Activated CD4-positive, alpha-beta T cell treated with anti-CD3 and anti-CD28 coated beads, Interleukin-2, Interleukin-4, amounts not matched to agents 100 ng/mL and 50 ng/mL, durations not matched to agents 16 hours and 8 hours (primary cell): ENCODE measurements at regions not wholly inside any gene's neighbourhood (a gene's known extent, or its start where the extent isn't known, plus 50 kb on each side); places are given as distances from the start of the nearest gene placed in this dataset.
A peak's percentile ranks its signal among the peaks of the same experiment; 100 is the strongest.
"Not testable (repeated sequence)": the region's sequence is repeated elsewhere in the genome, so short reads cannot be mapped to it uniquely, and the experiment has no call there.

Source experiments
- DNase-seq: peaks from one replicate; pipeline ENCODE4 v3.0.0-alpha.2; 2020; ENCODE audit warnings: low spot score

GRCh38 chr21:14754682-14755081 is 208.6 kb upstream of the SAMSN1 start:
- DNase-seq, result no peak

- DNase-seq, result no peak
Measured at GRCh38 chr21:14754259-14754604, 208.1 kb upstream of the SAMSN1 start.

- DNase-seq, result no peak
Measured at GRCh38 chr21:14753466-14754258, 207.5 kb upstream of the SAMSN1 start.

GRCh38 chr21:14753069-14753465 is 207.0 kb upstream of the SAMSN1 start:
- DNase-seq, result no peak

GRCh38 chr21:14752345-14752909 is 206.3 kb upstream of the SAMSN1 start:
- no peak for DNase-seq

GRCh38 chr21:14751602-14752344 is 205.7 kb upstream of the SAMSN1 start:
- DNase-seq, result no peak

GRCh38 chr21:14751011-14751410 is 204.9 kb upstream of the SAMSN1 start:
- no peak for DNase-seq

- no peak for DNase-seq
Measured at GRCh38 chr21:14750041-14750440, 203.9 kb upstream of the SAMSN1 start.

GRCh38 chr21:14748662-14749061 is 202.5 kb upstream of the SAMSN1 start:
- no peak for DNase-seq

GRCh38 chr21:14744368-14744767 is 198.3 kb upstream of the SAMSN1 start:
- no peak for DNase-seq

GRCh38 chr21:14742119-14742518 is 196.0 kb upstream of the SAMSN1 start:
- no peak for DNase-seq

GRCh38 chr21:14741256-14741655 is 195.1 kb upstream of the SAMSN1 start:
- no peak for DNase-seq

GRCh38 chr21:14740692-14741091 is 194.6 kb upstream of the SAMSN1 start:
- no peak for DNase-seq

GRCh38 chr21:14740116-14740515 is 194.0 kb upstream of the SAMSN1 start:
- DNase-seq, result no peak

- DNase-seq, result no peak
Measured at GRCh38 chr21:14739590-14739989, 193.5 kb upstream of the SAMSN1 start.

- DNase-seq, result not testable (repeated sequence)
Measured at GRCh38 chr21:14738576-14738975, 192.5 kb upstream of the SAMSN1 start.

GRCh38 chr21:14737922-14738321 is 191.8 kb upstream of the SAMSN1 start:
- peak; percentile 76 for DNase-seq

- DNase-seq, result peak; percentile 27
Measured at GRCh38 chr21:14737284-14737691, 191.2 kb upstream of the SAMSN1 start.

- peak; percentile 36 for DNase-seq
Measured at GRCh38 chr21:14736672-14737071, 190.6 kb upstream of the SAMSN1 start.

- DNase-seq, result peak; percentile 62
Measured at GRCh38 chr21:14736162-14736561, 190.0 kb upstream of the SAMSN1 start.

- no peak for DNase-seq
Measured at GRCh38 chr21:14734833-14735232, 188.7 kb upstream of the SAMSN1 start.

GRCh38 chr21:14734191-14734590 is 188.1 kb upstream of the SAMSN1 start:
- DNase-seq, result no peak

- no peak for DNase-seq
Measured at GRCh38 chr21:14725219-14725618, 179.1 kb upstream of the SAMSN1 start.
